Skeletal muscle tissue (tissue), 3 donors: ENCODE measurements at regions not wholly inside any gene's neighbourhood (a gene's known extent, or its start where the extent isn't known, plus 50 kb on each side); places are given as distances from the start of the nearest gene placed in this dataset.

ENCODE experiments used
- H3K27ac ChIP-seq: one replicate; pipeline ENCODE4 v1.7.0; 2013; ENCODE audit warnings: mild to moderate bottlenecking, low read depth, low read length, inconsistent platforms
- H3K27me3 ChIP-seq, 3 donors: one replicate each; pipeline ENCODE4 v1.7.0; 2013; ENCODE audit warnings: low read length in 3 of 3; ENCODE audit not compliant: control insufficient read depth in 3 of 3, insufficient read depth in 3 of 3
- H3K36me3 ChIP-seq, 3 donors: one replicate each; pipeline ENCODE4 v1.7.0; 2013; ENCODE audit warnings: low read length in 3 of 3; ENCODE audit not compliant: control insufficient read depth in 3 of 3, insufficient read depth in 3 of 3
- H3K4me1 ChIP-seq, 3 donors: one replicate each; pipeline ENCODE4 v1.7.0; 2013; ENCODE audit warnings: low read length in 3 of 3, mild to moderate bottlenecking in 3 of 3; ENCODE audit not compliant: control insufficient read depth in 3 of 3, insufficient read depth in 3 of 3
- H3K4me3 ChIP-seq, 3 donors: one replicate each; pipeline ENCODE4 v1.7.0; 2013; ENCODE audit warnings: low read length in 3 of 3
- H3K9ac ChIP-seq, 3 donors: one replicate each; pipeline ENCODE4 v1.7.0; 2013; ENCODE audit warnings: low read length in 3 of 3, mild to moderate bottlenecking in 3 of 3, moderate library complexity in 2 of 3, low read depth in 1 of 3
- H3K9me3 ChIP-seq, 3 donors: one replicate each; pipeline ENCODE4 v1.7.0; 2013; ENCODE audit warnings: low read length in 3 of 3; ENCODE audit not compliant: control insufficient read depth in 3 of 3
- donor health status: Osteomylitis.

- H3K4me3 ChIP-seq, result no peak overlapping the region
- H3K27ac ChIP-seq, result no peak overlapping the region
- H3K4me1 ChIP-seq, result no peaks in the 10 kb centered on the region
Observed at GRCh38 chr4:157897855-157898370, 274.9 kb downstream of the GASK1B start.

GRCh38 chr4:157896726-157897125 lies 276.1 kb downstream of the GASK1B start:
- Histone ChIP-seq H3K36me3 (no peaks in the 10 kb centered on the region), H3K9me3 (no peaks in the 10 kb centered on the region), H3K4me3 (no peak overlapping the region), H3K4me1 (no peaks in the 10 kb centered on the region), H3K27me3 (no peaks in the 10 kb centered on the region), H3K27ac (no peak overlapping the region), H3K9ac (no peak overlapping the region)

More at GRCh38 chr4:157897855-157898370, 274.9 kb downstream of the GASK1B start:
- no peaks in the 10 kb centered on the region for H3K9me3 ChIP-seq
- H3K9ac ChIP-seq, result no peak overlapping the region
- no peaks in the 10 kb centered on the region for H3K27me3 ChIP-seq
- H3K36me3 ChIP-seq, result no peaks in the 10 kb centered on the region

DNA sequence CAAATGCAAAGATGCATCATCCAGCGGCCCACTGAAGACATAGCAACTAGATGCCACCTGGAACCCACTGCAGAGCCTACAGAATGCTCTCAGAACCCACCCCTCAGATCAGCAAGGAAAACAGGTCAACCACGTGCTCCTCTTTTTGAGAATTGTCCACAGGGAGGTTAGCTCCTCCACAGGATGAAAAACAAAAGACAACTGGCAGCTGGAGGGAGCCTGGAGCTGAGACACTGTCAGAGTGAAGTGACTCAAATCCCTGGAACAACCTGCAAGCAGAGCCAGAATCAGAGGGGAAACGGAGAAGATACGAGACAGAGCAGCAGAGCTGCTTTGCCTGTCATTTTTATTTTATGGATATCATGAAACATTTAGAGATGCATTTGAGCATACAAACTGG lies 277.6 kb downstream of the GASK1B start:
- Histone ChIP-seq H3K9me3 (no peaks in the 10 kb centered on the region), H3K27ac (no peak overlapping the region), H3K4me3 (no peak overlapping the region)

DNA sequence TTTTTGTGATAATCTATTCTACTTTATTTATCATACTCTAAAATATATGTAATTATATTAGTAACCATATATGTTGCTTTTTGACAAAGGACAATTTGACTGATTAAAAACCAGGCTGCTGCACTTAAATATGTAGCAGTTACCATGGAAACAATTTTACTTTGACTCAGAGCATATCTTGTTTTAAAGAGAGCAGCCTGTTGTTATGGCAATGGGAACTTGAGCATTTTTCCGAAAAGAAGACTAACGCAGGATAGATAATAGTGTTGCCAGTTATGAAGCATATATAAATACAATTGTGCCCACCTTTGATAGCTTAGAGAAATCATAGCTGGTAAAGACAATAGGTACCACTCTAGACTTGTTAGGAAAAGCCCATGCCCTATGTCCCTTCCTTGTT lies 283.0 kb downstream of the GASK1B start:
- Histone ChIP-seq H3K4me3 (no peak overlapping the region), H3K27me3 (no peaks in the 10 kb centered on the region), H3K36me3 (no peaks in the 10 kb centered on the region), H3K27ac (no peak overlapping the region), H3K4me1 (no peaks in the 10 kb centered on the region), H3K9me3 (no peaks in the 10 kb centered on the region), H3K9ac (no peak overlapping the region)

More for the DNA sequence above, 277.6 kb downstream of the GASK1B start:
- H3K27me3 ChIP-seq, result no peaks in the 10 kb centered on the region
- no peak overlapping the region for H3K9ac ChIP-seq
- no peaks in the 10 kb centered on the region for H3K4me1 ChIP-seq
- no peaks in the 10 kb centered on the region for H3K36me3 ChIP-seq

- Histone ChIP-seq H3K9me3 (no peaks in the 10 kb centered on the region), H3K27me3 (no peaks in the 10 kb centered on the region), H3K27ac (no peak overlapping the region), H3K9ac (no peak overlapping the region), H3K4me1 (no peaks in the 10 kb centered on the region), H3K36me3 (no peaks in the 10 kb centered on the region), H3K4me3 (no peak overlapping the region)
Observed at GRCh38 chr4:157888281-157888680, 284.5 kb downstream of the GASK1B start.

- no peaks in the 10 kb centered on the region for H3K36me3 ChIP-seq
- no peaks in the 10 kb centered on the region for H3K9me3 ChIP-seq
- H3K4me3 ChIP-seq, result no peak overlapping the region
- no peaks in the 10 kb centered on the region for H3K27me3 ChIP-seq
- H3K4me1 ChIP-seq, result no peaks in the 10 kb centered on the region
- no peak overlapping the region for H3K27ac ChIP-seq
- no peak overlapping the region for H3K9ac ChIP-seq
Observed at GRCh38 chr4:157887316-157887715, 285.5 kb downstream of the GASK1B start.

GRCh38 chr4:157886645-157887044 lies 286.2 kb downstream of the GASK1B start:
- no peak overlapping the region for H3K27ac ChIP-seq

GRCh38 chr4:157885811-157886210 lies 287.0 kb downstream of the GASK1B start:
- H3K36me3 ChIP-seq, result no peaks in the 10 kb centered on the region
- H3K27me3 ChIP-seq, result no peaks in the 10 kb centered on the region
- no peak overlapping the region for H3K9ac ChIP-seq

More at GRCh38 chr4:157886645-157887044, 286.2 kb downstream of the GASK1B start:
- Histone ChIP-seq H3K4me3 (no peak overlapping the region), H3K9me3 (no peaks in the 10 kb centered on the region), H3K4me1 (no peaks in the 10 kb centered on the region), H3K36me3 (no peaks in the 10 kb centered on the region), H3K9ac (no peak overlapping the region), H3K27me3 (no peaks in the 10 kb centered on the region)

DNA sequence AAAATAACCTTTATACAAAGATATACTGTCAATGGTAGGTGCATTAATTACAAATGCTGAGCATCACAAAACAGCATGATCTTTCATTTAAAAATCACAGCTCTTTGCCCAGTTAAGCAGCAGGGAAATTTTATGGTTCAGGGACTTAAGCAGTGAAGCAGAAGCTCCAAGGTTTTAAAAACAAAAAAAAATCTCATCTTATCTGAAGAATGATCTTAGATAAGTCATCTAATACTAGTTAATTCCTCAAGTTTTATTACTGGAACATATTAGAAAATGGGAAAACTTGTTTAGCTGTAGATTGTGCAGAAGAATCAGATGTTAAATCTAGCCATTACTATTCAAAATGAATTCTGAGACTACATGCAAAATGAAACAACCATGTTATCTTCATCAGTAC lies 289.9 kb downstream of the GASK1B start:
- Histone ChIP-seq H3K4me1 (no peaks in the 10 kb centered on the region), H3K9ac (no peak overlapping the region), H3K27me3 (no peaks in the 10 kb centered on the region), H3K4me3 (no peak overlapping the region), H3K9me3 (no peaks in the 10 kb centered on the region), H3K27ac (no peak overlapping the region), H3K36me3 (no peaks in the 10 kb centered on the region)

More at GRCh38 chr4:157885811-157886210, 287.0 kb downstream of the GASK1B start:
- no peaks in the 10 kb centered on the region for H3K9me3 ChIP-seq
- H3K4me3 ChIP-seq, result no peak overlapping the region
- H3K27ac ChIP-seq, result no peak overlapping the region
- H3K4me1 ChIP-seq, result no peaks in the 10 kb centered on the region

DNA sequence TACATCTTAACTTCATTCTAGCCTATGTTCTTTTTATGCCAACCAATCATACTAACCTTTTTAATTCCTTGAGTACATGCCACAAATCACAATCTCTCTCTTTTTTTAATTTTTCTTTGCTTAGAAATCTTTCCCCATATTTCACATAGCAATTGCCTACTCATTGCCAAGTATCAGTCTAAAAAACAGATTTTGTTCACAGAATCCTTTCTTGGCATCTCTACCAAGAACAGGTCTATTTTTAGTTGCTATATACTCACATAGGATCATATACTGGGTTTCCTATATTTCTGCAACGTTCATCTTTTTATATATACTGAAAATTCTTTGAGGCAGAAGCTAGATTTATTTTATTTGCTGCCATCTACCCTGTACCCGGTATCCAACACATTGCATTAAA lies 292.1 kb downstream of the GASK1B start:
- Histone ChIP-seq H3K9me3 (no peaks in the 10 kb centered on the region), H3K27ac (no peak overlapping the region), H3K9ac (no peak overlapping the region), H3K4me1 (no peaks in the 10 kb centered on the region), H3K36me3 (no peaks in the 10 kb centered on the region), H3K27me3 (no peaks in the 10 kb centered on the region), H3K4me3 (no peak overlapping the region)

DNA sequence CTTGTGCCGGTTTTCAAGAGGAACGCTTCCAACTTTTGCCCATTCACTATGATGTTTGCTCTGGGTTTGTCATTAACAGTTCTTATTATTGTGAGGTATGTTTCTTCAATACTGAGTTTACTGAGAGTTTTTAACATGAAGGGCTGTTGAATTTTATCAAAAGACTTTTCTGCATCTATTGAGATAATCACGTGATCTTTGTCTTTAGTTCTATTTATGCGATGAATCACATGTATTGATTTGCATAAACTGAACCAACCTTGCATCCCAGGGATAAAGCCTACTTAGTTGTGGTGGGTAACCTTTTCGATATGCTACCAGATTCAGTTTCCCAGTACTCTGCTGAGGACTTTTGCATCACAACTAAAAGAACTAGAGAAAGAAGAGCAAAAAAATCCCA lies 318.0 kb downstream of the GASK1B start:
- Histone ChIP-seq H3K27ac (no peak overlapping the region), H3K9ac (no peak overlapping the region), H3K4me3 (no peak overlapping the region), H3K4me1 (no peaks in the 10 kb centered on the region), H3K36me3 (no peaks in the 10 kb centered on the region), H3K9me3 (no peaks in the 10 kb centered on the region), H3K27me3 (no peaks in the 10 kb centered on the region)
